ENCODE measurements at regions not wholly inside any gene's neighbourhood (a gene's known extent, or its start where the extent isn't known, plus 50 kb on each side); places are given as distances from the start of the nearest gene placed in this dataset.

- no peak for DNase-seq (ENCODE audit: low spot score)
These were observed 366.0 kb downstream of the BRINP1 start for GRCh38 chr9:119003201-119003611.

- DNase-seq (ENCODE audit: low spot score), result no peak
These were observed 365.2 kb downstream of the BRINP1 start for GRCh38 chr9:119003882-119004617.

GRCh38 chr9:119004618-119004990 is 364.6 kb downstream of the BRINP1 start:
- peak; percentile 6 for DNase-seq (ENCODE audit: low spot score)

GRCh38 chr9:119005162-119005561 is 364.1 kb downstream of the BRINP1 start:
- DNase-seq (ENCODE audit: low spot score), result no peak

GRCh38 chr9:119009249-119009648 is 360.0 kb downstream of the BRINP1 start:
- DNase-seq (ENCODE audit: low spot score), result no peak

- no peak for DNase-seq (ENCODE audit: low spot score)
These were observed 349.0 kb downstream of the BRINP1 start for GRCh38 chr9:119020284-119020683.

- no peak for DNase-seq (ENCODE audit: low spot score)
These were observed 348.4 kb downstream of the BRINP1 start for GRCh38 chr9:119020730-119021333.

- no peak for DNase-seq (ENCODE audit: low spot score)
These were observed 343.1 kb downstream of the BRINP1 start for GRCh38 chr9:119026120-119026519.

GRCh38 chr9:119027901-119028699 is 341.1 kb downstream of the BRINP1 start:
- no peak for DNase-seq (ENCODE audit: low spot score)

- DNase-seq (ENCODE audit: low spot score), result no peak
These were observed 339.3 kb downstream of the BRINP1 start for GRCh38 chr9:119029886-119030285.

- DNase-seq (ENCODE audit: low spot score), result no peak
These were observed 335.6 kb downstream of the BRINP1 start for GRCh38 chr9:119033596-119033995.

GRCh38 chr9:119036969-119037368 is 332.3 kb downstream of the BRINP1 start:
- no peak for DNase-seq (ENCODE audit: low spot score)

GRCh38 chr9:119043996-119044395 is 325.2 kb downstream of the BRINP1 start:
- DNase-seq (ENCODE audit: low spot score), result no peak

- DNase-seq (ENCODE audit: low spot score), result no peak
These were observed 324.4 kb downstream of the BRINP1 start for GRCh38 chr9:119044806-119045205.

GRCh38 chr9:119047513-119048307 is 321.5 kb downstream of the BRINP1 start:
- no peak for DNase-seq (ENCODE audit: low spot score)

- DNase-seq (ENCODE audit: low spot score), result no peak
These were observed 319.0 kb downstream of the BRINP1 start for GRCh38 chr9:119050281-119050680.

GRCh38 chr9:119052339-119053030 is 316.8 kb downstream of the BRINP1 start:
- DNase-seq (ENCODE audit: low spot score), result no peak

- no peak for DNase-seq (ENCODE audit: low spot score)
These were observed 316.2 kb downstream of the BRINP1 start for GRCh38 chr9:119053070-119053469.

GRCh38 chr9:119060629-119061385 is 308.4 kb downstream of the BRINP1 start:
- DNase-seq (ENCODE audit: low spot score), result no peak

- no peak for DNase-seq (ENCODE audit: low spot score)
These were observed 297.6 kb downstream of the BRINP1 start for GRCh38 chr9:119071636-119072035.

Measured in HT-29 (cell line).